HG02588 (cell line): ENCODE measurements at regions not wholly inside any gene's neighbourhood (a gene's known extent, or its start where the extent isn't known, plus 50 kb on each side); places are given as distances from the start of the nearest gene placed in this dataset.

ENCODE experiments used
- ATAC-seq: cut with Tn5 transposase; IDR thresholded peaks from one replicate; pipeline ENCODE4 v1.9.1; 2021; ENCODE audit warnings: mild to moderate bottlenecking, moderate library complexity; ENCODE audit not compliant: unreplicated experiment

DNA sequence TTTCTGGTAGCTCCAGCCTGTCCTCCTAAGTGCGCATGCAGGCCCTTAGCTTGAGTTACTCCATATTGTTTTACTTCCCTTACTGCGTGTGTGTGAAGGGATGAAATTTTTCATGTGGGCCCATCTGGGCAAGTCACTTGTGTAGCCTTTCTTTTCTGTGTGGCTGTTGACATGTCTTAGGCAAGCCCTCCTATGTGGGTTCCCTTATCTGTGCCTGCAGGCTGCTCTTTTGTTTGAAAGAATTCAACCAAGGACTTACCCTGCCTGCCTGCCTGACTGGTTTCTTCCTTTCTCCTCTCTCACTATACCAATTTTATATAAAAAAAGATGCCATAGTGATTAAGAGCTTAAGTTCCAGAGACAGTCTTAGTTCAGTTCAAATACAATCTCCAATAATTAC lies 249.3 kb downstream of the ATG4C start:
- ATAC-seq: no peak

DNA sequence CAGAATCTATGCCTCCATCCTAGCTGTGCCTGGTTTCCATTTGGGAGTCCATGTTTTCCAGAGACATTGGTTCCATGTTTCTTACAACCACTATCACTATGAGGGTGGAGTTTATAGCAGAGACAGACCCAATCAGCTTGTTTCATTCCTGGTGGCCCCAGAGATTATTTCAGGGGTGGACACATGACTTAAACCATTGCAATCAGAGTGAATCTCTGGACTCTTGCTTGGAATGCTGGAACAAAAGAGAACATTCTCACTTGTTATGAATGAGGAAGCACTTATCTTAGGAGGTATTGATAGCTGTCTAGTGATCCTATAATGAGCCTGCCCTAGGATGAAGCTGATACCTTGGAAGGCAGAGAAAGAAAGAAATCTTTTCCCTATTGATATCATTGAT lies 250.3 kb downstream of the ATG4C start:
- ATAC-seq: no peak

DNA sequence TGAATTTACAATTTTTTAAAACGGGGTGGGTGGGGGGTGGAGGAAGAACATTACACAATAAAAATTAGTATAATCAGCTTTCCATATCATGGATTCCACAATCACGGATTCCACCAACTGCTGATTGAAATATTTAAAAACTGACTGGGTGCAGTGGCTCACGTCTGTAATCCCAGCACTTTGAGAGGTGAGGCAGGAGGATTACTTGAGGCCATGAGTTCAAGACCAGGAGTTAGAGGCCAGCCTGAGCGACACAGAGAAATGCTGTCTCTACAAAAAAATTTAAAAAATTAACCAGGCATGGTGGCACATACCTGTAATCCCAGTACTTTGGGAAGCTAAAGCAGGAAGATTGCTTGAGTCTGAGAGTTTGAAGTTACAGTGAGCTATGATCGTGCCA lies 254.7 kb downstream of the ATG4C start:
- no peak for ATAC-seq

DNA sequence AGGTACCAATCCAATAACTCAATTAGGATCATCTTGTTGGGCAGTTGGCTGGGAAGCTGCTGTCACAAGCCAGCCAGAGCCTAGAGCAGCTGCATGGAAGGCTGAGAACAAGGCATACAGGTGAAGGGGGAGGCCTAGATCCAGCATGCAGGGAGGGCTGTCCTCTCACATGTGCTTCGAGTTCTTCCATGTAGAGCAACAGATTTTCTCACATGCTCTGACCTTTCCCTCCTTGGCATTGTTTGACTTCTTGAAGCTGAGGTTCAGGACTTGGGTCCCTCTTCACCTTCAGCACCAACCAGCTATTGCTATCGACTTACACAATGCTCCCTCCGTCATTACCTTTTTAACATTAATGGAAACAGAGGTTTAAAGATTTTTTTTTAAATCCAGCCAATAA lies 257.7 kb downstream of the ATG4C start:
- ATAC-seq: no peak

DNA sequence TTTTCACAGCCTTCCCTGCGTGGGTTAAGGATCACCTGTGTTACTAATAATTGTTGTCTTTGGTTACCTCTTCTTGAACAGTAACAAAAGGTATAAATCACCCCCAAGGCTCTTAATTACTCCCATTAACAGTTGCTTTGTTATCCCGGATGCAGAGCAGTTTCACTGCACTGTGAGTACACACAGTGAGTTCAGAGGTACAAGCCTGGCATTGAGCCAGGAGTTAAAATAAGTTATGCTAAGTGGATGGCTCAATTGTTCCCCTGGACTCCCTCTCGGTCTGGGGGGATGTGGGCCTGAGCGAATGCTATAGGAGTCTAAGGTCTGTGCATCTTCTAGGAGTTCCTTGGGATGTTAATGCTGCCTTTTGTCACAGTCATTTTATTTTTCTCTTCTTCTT lies 258.3 kb downstream of the ATG4C start:
- ATAC-seq: no peak

DNA sequence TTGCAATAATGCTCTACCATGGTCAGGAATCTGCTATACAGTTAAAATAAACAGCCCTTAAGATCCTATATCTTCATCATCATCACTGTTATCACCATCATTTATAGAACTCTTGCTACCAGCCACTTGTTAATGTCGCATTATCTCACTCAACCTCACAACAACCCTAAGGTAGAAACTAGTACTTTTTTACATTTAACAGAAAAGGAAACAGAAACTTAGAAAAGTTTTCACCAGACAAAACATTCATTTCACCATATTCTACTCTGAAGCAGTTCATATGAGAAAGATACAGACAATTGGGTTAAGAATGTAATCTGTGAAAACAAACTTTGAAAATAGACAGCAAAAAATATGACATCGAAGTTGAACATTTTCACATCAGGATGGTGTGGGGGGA lies 262.6 kb downstream of the ATG4C start:
- no peak for ATAC-seq

DNA sequence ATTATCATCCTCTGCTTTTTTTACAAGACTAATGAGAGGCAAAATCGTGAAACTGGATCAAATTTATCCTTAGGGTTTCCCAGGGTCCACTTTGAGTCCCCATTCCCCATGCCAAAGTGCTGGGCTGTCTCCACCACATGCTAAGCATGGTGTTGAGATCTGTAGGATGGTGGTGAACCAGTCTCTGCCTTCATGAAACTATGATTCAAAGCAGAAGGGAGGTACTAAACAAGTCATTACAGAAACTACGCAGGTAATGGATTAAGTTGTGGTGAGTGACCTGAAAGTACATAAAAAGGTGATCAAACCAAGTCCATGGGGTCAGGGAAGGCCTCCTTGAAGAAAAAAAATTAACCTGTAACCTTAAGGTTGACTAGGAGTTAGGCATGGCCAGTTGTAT lies 265.2 kb downstream of the ATG4C start:
- no peak for ATAC-seq

DNA sequence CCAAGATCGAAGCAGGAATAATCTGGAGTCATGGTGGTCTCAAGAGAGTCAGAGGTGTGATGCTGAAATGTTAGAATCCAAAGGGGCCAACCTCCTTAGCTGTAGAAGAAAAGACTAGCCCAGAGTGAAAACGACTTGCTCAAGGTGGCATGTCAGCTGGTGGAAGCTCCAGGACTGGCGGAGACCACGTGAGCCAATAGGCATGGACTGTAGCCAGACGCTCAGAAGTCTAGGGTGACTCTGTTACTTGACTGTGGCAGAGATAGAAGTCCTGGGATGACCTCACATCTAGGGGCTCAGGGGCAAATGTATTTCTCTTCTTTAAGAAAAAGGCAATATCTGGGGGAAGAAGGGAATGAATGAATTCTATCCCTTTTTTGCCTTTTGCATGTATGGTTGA lies 267.4 kb downstream of the ATG4C start:
- no peak for ATAC-seq

DNA sequence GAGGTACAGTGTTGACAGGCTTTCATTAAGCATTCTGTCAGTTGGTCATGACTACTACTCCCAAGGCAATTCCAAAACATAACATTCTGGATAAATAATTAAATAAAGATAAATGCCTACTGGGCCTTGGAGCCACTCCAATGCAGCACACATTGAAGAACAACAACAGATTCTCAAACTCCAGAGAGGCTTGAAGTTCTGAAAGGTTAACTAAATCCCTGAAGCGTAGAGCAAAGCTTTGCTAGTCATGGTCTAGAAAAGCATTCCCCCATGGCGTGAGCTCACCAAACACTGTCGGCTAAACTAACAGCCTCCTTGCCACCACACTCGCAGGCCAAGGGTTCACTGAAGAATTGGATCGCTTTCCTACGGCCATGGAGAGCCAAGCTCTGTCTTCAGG lies 268.0 kb downstream of the ATG4C start:
- ATAC-seq: no peak

DNA sequence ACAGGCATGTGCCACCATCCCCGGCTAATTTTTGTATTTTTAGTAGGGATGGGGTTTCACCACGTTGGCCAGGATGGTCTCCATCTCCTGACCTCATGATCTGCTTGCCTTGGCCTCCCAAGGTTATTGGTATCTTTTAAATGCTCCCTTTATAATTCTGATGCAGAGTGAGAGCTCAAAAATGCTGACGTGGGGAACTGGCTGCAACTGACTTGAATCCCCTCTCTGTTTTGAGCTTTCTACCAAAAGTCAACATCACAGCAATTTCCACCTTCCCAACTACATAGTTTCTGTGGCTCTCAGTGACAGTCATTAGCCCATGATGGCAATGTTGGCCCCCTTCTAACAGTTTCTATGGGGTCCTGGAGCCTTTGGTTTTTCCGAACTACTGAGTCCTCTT lies 268.2 kb upstream of the FOXD3 start:
- no peak for ATAC-seq

DNA sequence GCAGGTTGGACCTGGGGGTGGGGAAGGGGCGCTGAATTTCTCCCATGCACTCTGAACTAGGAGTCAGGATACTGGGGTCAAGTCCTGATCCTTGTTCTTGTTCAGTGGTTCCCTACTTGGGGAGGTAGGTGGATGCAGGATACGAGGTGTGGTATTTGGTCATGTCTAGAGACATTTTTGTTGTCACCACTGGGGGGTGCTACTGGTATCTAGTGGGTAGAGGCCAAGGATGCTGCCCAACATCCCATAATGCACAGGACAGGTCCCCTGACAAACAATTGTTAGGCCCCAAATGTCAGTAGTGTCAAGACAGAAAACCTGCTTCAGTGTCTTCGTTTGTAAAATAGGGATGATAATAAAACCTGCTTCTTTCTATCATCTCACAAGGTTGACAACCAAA lies 259.0 kb upstream of the FOXD3 start:
- ATAC-seq: no peak

DNA sequence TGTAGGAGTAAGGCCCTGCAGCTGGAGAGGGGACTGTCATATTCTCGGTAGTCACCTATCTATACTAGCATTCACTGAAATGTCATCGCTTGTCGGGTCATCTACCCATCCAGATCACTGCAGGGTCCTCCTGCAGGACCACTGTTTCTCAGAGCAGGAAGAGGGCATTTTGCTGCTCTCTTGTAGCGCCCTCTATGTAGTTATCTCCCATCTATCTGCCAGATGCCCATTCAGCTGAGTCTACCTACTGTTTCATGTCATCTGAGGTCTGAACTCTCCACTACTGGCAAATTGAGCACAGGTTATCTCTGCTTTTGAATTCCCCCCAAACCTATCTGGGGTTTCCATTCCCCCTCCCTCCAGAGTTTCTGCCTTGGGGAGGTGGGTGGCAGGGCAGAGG lies 258.2 kb upstream of the FOXD3 start:
- ATAC-seq: no peak

DNA sequence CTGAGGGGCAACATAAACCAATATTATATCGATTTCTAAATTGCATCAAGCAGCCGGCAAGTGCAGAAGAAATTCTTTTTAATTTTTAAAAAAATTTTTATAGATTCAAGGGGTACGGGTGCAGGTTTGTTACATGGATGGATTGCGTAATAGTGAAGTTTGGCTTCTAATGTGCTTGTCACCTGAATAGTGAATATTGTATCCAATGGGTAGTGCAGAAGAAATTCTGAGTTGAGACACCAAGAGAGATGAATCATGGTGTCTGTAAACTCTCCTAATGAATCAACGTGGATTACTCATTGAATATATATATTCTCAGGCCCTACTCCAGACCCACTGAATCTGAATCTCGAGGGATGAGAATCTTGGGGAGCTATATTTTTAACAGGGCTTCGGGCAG lies 253.7 kb upstream of the FOXD3 start:
- no peak for ATAC-seq

DNA sequence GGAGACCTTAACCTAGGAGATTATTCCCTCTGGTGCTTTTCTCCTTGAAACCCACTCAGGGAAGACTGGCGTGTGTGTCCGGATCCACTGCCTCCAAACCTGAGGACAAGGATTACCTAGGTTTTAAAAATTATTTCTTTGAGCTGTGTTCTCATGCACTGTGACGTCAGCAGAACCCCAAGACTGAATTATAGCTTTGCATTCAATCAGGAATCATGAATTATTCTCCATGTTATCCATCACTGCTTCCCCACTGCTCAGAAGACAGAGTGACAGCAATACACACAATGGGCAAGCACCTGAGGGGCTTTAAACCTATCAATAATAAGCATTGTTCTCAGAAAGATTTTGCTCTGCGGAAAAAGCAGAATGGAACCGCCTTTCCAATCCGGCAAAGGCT lies 253.2 kb upstream of the FOXD3 start:
- no peak for ATAC-seq

DNA sequence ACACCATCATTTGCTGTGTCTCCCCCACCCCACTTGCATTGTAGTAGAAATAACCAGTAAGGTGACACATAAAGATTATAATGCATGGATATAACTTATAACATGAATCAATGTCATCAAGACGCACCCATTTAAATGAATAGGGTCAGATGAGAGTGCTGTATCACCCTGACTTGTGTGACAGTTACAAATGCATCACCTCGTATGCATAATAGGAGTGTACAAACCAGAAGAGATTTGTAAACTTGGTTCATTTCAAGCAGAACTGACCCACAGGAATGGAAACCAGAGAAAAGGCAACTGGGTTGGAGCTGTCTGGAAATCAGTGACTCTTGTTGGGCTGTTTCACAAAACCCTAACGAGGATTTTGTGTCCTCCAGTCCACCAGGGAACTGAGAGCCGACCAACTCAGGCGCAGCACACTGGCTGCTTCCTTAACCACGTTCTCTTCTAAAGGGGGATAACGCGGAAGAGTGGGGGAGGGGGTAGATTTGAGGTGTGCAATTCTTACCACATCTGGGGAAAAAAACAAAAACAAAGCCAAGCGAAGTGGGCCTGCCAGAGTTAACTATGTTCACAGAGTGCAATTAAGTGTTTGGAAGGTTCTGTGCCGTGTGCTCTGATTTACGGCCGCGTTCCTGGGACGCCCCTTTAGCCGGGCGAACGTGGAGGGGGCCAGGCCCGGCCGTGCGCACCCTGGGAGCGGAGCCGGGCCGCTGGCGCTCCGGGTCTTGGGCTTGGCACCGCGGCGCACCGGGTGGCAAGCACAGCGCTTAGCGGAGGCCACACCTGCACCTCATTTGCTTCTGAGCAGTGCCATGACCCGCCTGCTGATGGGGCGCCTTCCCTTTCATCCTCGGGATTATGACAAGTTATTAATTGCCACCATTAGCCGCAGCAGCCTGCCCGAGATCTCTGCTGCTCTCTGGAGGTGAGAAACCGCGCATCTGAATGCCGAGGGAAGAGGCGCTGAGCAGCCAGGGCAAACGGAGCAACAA lies 248.8 kb upstream of the FOXD3 start:
- ATAC-seq: no peak

DNA sequence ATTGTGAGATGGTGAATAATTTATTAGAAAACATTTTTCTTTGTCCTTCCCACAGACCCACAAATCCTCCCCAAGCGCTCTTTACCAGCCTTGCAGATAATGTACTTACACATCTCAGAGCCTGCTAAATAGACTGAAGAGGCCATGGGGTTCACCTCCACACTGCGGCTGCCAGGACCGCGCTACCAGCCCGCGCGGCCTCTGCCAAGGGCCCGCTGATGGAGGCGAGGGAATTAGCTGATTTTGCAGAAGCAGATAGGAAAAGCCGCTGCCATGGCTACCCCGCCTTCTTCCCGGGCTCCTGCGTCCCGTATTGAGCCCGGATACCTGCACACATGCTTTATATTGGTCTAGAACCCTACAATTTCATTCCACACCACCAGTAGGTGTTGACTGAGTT lies 248.0 kb upstream of the FOXD3 start:
- ATAC-seq: no peak

DNA sequence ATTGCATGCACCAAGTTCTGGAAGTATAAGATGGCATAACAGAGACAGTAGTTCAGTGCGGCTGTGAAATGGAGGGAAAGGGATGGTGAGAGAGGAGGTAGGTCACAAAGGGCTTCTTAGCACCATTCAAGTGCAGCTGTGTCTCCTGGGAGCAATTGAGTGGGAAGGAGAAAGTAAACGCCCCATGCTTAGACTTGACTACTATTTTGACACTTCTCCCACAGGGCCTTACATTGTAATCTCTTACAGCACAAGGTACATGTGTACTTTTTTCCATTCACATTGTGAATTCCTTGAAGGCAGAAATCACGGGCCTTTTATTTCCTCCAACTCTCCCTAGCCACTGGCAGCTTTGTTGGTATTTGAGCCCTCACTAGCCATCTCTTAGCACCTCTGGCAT lies 239.6 kb upstream of the FOXD3 start:
- ATAC-seq: no peak

DNA sequence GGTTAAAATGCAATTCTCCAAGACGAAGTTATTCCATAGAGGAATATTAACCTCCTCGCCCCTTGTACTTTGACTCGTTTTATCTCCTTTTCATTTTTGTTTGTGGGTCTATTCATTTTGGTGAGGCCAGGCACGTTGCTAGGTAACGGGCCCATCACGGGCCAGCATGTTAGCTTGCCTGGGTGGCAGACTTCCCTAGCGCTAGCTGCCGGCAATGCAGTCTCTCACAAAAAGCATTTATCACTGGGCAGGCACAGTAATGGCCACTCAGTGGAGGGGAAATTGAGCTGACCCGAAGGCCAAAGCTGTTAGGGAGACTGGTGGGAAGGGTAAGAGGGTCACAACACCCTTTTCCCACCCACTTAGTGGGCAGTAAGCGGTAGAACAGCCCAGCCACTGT lies 234.4 kb upstream of the FOXD3 start:
- no peak for ATAC-seq

DNA sequence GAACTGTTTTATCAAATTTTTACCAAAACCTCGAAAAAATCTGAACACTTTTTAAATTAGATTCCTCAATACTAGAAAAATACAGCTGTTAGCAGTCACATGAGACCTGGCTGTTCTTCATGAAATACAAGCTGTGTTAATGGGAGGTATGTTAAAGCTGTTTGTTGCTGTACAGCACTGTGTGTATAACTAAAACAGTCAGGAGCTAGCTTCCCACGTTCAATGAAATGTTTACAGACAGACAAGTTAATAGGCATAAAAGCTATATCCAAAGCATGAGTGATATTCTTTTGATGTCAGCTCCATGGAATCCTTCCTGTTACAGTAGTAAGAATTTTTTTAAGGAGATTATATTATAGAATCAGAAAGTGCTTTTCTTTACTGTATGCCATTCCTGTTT lies 223.2 kb upstream of the FOXD3 start:
- ATAC-seq: no peak

DNA sequence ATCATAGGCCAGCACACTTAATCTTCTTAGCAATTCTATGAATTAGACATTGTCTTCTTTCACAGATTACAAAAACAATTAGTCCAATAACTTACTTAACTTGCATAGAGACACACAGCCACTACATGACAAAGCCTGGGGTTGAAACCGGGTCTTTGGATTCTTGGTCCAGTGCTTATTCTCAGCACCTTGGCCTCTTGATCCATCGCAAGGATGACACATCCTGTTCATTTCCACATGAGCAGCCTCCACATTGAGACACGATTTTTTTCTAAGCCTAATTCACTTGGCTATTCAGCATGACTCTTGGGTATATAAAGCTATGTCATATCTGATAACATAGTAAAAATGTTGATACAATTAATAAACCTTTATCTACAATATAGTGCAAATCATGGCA lies 221.0 kb upstream of the FOXD3 start:
- no peak for ATAC-seq

DNA sequence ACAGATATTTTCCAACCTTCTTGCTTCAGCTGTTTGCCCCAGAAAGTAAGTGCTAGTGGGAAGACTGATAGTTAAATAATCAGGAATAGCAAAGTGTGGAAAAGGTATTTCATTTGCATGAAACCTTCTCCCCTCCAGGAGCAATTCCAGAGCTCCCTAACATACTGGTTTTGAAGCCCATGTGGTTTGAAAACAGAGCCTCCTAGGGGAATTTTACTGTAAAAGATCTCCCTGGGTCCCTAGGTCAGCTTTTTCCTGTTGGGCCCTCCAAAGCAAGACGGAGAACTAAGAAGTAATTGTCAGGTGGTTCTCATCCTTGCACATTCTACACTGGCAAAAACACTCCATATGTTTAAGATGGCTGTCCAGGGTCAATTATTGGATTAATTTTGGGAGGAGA lies 218.7 kb upstream of the FOXD3 start:
- no peak for ATAC-seq

DNA sequence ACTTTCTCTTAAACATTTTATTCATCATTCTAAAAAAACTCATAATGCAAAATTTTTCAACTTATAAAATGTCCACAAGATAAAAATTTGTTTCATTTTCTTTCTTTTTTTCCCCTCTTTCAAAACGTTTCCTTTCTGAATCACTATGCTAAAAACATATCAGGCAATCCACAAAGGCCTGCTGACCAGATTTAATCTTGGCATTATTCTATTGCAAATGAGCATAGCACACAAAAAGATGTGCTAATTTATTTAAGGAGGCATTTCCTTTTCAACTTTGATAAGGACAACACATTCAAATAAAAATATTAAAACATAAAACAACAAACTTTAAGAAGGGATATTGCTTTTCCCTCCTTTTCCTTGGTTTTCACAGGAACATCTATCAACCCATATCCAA lies 215.3 kb upstream of the FOXD3 start:
- ATAC-seq: no peak

DNA sequence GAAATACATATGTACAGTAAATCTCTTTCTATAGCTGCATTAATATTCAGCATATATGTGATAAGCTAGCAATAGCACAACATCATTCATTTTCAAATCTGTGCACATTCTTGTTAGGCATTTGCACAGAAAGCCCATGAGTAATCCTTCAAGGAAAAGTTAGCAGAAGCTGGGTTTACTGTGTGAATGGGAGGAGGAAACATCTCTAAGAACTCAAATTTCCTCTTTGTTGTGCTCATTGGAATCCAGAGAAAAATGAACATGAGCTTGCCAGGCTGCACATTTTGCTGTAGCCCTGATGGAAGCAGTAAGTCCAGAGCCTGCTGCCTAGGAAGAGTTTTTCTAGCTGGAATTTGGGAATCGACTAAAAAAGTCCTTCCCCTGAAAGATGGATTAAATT lies 214.2 kb upstream of the FOXD3 start:
- ATAC-seq: no peak
